RWPE1 (cell line): ENCODE measurements at regions not wholly inside any gene's neighbourhood (a gene's known extent, or its start where the extent isn't known, plus 50 kb on each side); places are given as distances from the start of the nearest gene placed in this dataset.

Experiments
- CTCF ChIA-PET: fragments of 350-600 bp; sonication (Branson Sonifier 250); formaldehyde crosslinking; extraction: SDS; loops from one replicate; lab custom pipeline; 2021; lab: Yijun Ruan, JAX
- POLR2A ChIA-PET: fragments of 400-600 bp; formaldehyde crosslinking; extraction: SDS; loops from one replicate; lab custom pipeline; 2020; ENCODE audit warnings: antibody characterized with exemption; ENCODE audit not compliant: low non-redundant PET; lab: Yijun Ruan, JAX
- DNase-seq: peaks from one replicate; pipeline ENCODE4 v3.0.0; 2012; ENCODE audit warnings: low spot score
- H3K27ac ChIP-seq: fragments of 450-650 bp; 2 replicates; pipeline ENCODE4 v1.5.1; 2017
- TF ChIP-seq, protein P1 (sequence below): fragments of 450-650 bp; conservative IDR thresholded peaks from 2 replicates; pipeline ENCODE4 v1.5.1; 2017; ENCODE audit warnings: low read depth, mild to moderate bottlenecking

DNA sequence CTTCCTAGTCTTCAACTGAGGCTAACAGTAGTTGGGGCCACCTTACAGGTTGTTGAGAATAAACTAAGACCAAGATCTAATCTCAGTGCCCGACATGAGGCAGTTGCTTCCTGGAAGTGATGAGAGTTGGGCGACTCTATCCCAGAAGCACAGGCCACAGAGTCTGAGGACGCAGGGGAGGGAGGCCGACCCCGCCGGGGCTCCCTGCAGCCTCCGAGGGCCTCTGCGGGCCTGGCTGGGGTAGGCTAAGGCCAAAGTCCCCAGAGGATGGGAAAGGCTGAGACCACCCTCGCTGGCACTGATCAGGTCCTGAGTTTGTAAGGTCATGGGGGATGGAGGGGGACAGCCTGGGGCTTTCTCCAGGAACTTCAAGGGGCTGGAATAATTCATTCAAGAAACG is 74.0 kb downstream of the ENGASE start:
- no peak for DNase-seq
- CTCF ChIA-PET: no interaction called here
- TF ChIP-seq, protein P1, sequence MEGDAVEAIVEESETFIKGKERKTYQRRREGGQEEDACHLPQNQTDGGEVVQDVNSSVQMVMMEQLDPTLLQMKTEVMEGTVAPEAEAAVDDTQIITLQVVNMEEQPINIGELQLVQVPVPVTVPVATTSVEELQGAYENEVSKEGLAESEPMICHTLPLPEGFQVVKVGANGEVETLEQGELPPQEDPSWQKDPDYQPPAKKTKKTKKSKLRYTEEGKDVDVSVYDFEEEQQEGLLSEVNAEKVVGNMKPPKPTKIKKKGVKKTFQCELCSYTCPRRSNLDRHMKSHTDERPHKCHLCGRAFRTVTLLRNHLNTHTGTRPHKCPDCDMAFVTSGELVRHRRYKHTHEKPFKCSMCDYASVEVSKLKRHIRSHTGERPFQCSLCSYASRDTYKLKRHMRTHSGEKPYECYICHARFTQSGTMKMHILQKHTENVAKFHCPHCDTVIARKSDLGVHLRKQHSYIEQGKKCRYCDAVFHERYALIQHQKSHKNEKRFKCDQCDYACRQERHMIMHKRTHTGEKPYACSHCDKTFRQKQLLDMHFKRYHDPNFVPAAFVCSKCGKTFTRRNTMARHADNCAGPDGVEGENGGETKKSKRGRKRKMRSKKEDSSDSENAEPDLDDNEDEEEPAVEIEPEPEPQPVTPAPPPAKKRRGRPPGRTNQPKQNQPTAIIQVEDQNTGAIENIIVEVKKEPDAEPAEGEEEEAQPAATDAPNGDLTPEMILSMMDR: no peak
- no peak overlapping the region for H3K27ac ChIP-seq
- POLR2A ChIA-PET: no interaction called here

DNA sequence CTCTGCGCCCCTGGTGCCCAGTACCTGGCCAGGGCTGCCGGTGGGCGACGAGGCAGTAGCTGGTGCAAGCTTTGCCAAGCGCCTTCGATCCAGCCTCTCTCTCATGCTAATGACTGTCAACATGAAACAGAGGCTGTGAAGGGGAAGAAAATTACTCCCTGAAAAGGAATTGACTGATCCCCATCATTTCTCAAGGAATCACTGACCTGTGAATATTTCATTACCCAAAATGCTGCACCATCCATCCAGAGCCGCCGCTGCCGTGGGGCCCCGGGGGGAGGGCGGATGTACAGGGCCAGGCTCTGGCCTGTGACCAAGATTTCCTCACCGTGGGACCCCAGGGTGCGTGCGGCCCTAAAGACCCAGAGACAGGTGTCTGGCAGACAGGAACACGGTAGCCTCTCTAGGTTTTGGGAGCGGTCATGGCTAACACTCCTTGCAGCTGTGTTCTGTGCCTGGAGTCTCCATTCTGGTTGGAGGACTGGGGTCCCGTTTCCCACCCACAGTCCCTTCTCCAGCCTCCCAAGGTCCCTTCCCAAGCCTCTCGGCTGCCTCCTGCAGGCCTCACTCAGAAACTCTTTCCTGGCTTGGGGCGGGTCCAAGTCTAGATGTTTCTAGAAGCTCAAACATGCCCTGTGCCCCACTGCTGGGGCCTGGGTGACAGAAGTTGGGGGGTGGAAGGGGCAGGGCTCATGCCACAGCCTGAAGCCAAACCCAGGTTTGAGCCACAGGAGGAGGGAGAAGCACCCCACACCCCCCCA is 73.3 kb downstream of the ENGASE start:
- TF ChIP-seq, protein P1: no peak

DNA sequence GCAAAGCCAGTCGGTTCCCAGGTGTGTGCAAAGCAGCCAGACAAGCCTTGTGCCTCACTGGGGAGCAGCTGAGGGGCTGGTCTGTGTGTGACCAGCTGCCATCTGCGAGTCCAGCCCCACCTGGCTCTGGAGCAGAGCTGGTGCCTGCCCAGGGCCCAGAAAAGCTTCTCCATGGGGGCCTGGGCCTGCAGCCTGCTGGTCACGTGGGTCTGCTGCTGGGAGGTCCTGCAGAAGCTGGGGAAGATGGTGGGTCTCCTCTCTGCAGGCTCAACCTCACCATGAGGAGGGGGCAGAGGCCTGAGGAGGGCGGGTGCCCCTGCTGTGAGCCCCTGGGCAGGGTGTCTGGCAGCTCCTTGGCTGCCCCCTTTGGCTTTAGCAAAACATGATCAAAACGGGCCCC is 71.9 kb downstream of the ENGASE start:
- ChIA-PET POLR2A (no interaction called here), CTCF (interaction anchor here (0.6 kb wide), 1 partner anchor 131 kb away, joined by 5 read pairs; no protein-coding TSS in a partner anchor)
- TF ChIP-seq, protein P1: no peak
- DNase-seq: no peak
- no peak overlapping the region for H3K27ac ChIP-seq

More for the DNA sequence above, 73.3 kb downstream of the ENGASE start:
- ChIA-PET POLR2A (no interaction called here), CTCF (interaction anchor here (0.6 kb wide), 1 partner anchor 40 kb away, joined by 4 read pairs; no protein-coding TSS in a partner anchor)
- DNase-seq: no peak
- no peak overlapping the region for H3K27ac ChIP-seq

DNA sequence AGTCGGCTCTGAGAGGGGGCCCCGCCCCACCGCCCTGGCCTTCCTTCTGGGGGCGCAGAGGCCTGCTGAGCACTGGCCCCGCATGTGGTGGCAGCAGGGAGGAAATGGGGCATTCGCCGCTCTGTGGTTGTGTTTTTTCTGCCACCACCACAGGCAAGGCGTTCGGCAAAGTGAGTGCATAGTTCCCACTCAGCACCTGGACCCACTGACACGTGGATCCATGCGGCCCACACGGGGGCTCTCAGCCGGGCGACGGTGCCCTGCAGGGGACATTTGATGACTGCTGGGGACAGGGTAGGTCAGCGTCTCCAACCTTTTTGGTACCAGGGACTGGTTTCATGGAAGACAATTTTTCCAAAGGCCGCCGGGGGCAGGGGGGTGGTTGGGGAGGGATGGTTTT is 70.9 kb downstream of the ENGASE start:
- TF ChIP-seq, protein P1: no peak
- POLR2A ChIA-PET: no interaction called here
- no peak overlapping the region for H3K27ac ChIP-seq
- CTCF ChIA-PET: no interaction called here
- DNase-seq: no peak

DNA sequence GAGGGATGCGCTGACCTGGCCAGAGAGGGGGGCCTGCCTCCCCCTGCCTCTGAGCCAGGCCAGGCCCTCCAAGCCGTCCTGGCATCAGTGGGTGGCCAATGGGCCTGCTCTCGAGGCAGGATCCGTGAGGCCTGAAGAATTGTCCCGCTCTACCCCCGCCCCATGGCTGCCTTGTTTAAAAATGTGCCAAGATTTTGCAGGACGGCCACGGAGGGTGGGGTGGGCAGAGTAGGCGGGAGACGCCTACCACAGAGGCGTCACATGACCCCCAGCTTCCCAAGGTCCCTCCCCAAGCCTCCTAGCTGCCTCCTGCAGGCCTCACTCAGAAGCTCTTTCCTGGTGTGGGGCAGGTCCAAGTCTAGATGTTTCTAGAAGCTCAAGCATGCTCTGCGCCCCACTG is 69.5 kb downstream of the ENGASE start:
- CTCF ChIA-PET: interaction anchor here (1.2 kb wide), 1 partner anchor 257 kb away, joined by 3 read pairs; no protein-coding TSS in a partner anchor

DNA sequence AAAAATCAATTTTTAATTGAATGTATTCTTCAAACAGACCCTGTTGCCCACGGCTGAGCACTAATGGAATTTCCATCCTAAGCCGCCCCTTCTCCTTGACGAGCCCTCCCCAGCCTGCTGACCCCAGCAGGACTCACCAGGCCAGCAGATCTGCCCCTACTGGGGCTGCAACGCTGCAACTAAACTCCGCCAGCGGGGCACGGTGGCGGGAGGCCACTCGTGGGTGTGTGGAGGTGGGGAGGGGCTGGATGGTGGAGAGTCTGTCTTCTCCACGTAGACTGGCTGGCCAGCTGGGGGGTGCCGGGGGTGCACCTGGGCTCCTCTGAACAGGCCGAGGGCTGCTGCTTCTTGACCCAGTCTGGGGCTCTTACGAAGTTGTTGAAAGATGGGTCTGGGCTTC is 67.8 kb downstream of the ENGASE start:
- DNase-seq: no peak
- TF ChIP-seq, protein P1: no peak
- CTCF ChIA-PET: no interaction called here
- POLR2A ChIA-PET: no interaction called here
- no peak overlapping the region for H3K27ac ChIP-seq

More for the DNA sequence above, 69.5 kb downstream of the ENGASE start:
- DNase-seq: no peak
- H3K27ac ChIP-seq: no peak overlapping the region
- POLR2A ChIA-PET: no interaction called here
- TF ChIP-seq, protein P1: no peak
